GM12872 (cell line): ENCODE measurements at regions not wholly inside any gene's neighbourhood (a gene's known extent, or its start where the extent isn't known, plus 50 kb on each side); places are given as distances from the start of the nearest gene placed in this dataset.

ENCODE experiments used
- TF ChIP-seq, protein P1 (sequence below): IDR thresholded peaks from 3 replicates; pipeline ENCODE4 v1.5.1; 2011; ENCODE audit warnings: low read depth, mild to moderate bottlenecking, low read length, moderate library complexity; ENCODE audit not compliant: insufficient read depth

DNA sequence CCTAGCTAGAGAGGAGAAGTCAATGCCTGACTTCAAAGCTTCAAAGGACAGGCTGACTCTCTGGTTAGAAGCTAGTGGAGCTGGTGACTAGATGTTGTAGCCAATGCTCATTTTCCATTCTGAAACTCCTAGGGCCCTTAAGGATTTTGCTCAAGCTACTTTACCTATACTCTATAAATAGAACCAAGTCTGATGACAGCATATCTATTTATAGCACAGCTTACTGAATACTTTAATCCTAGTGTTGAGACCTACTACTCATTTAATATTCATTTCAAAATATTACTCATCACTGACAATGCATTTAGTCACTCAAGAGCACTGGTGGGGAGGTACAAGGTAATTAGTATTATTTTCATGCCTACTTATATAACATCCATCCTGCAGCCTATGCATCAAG lies 137.2 kb upstream of the PELI2 start:
- TF ChIP-seq, protein P1, sequence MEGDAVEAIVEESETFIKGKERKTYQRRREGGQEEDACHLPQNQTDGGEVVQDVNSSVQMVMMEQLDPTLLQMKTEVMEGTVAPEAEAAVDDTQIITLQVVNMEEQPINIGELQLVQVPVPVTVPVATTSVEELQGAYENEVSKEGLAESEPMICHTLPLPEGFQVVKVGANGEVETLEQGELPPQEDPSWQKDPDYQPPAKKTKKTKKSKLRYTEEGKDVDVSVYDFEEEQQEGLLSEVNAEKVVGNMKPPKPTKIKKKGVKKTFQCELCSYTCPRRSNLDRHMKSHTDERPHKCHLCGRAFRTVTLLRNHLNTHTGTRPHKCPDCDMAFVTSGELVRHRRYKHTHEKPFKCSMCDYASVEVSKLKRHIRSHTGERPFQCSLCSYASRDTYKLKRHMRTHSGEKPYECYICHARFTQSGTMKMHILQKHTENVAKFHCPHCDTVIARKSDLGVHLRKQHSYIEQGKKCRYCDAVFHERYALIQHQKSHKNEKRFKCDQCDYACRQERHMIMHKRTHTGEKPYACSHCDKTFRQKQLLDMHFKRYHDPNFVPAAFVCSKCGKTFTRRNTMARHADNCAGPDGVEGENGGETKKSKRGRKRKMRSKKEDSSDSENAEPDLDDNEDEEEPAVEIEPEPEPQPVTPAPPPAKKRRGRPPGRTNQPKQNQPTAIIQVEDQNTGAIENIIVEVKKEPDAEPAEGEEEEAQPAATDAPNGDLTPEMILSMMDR: no peak

- TF ChIP-seq, protein P1: no peak
These were observed 132.1 kb upstream of the PELI2 start for GRCh38 chr14:55986069-55986468.

DNA sequence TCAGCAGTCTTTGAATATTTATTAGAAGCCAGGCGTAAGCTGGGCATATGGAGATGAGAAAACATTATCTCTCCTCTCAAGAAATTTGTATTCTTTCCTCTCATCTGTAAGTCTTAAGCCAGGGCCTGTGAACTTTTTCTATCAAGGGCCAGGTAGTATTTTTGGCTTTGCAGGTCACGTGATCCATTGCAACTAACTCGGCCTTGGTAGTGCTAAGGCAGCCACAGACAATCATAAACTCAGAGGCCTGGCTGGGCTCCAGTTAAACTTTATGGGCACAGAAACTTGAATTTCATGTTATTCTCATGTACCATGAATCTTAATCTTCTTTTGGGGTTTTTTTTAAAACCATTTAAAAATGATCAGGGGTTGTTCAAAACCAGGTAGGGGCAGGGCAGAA lies 117.4 kb upstream of the PELI2 start:
- TF ChIP-seq, protein P1: no peak

DNA sequence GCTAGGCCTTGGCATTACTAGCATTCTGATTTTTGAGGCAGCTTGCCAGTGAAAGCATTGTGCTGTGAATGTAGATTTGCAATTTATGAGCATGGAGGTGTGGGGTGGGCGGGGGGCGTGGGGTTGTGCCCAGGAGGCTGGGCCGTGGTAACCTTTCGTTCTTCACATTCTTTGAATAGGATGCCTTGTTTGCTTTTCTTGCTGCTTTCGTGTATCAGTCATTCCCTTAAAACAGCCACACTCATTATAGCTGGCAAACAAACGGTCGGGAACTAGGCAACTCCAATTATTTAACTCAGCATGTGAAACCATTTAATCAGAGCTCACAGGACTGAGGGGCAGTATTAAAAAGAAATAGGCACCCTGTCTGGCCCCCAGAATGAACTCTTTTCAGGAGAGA lies 115.9 kb upstream of the PELI2 start:
- TF ChIP-seq, protein P1: no peak

DNA sequence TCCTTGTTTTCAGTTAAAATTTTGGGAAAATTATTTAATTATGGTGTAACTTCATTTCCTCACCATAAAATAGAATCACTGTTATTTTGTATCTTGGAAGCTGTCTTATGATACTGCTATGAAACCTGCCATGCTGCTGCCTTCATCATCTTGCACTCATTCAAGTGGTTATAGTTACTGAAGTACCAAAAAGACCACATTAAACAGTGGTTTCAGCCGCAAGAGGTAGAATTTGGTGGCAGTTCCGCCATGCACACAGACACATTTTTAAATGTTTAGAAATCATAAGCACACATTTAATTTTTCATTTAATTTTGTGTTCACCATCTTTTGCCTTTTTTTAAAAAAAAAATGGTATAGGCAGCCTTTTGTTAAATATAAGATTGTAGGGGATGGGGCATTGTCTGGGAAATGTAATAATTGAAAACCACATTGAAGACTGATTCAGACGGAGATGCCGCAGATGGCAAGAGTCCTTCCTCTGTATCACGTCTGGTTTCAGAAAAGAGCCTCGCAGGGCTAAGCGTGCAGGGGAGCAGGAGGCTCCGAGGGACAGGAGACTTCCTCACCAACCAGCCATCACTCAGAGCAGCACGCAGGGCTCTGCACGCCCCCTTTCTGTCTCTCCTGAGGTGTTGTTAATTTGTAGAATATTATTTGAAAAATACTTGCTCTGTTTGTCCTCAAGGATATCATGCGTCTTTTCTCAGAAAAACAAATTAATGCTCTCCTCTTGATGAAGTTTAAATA lies 115.2 kb upstream of the PELI2 start:
- TF ChIP-seq, protein P1: no peak

- TF ChIP-seq, protein P1: no peak
These were observed 113.9 kb upstream of the PELI2 start for GRCh38 chr14:56004323-56004722.

- TF ChIP-seq, protein P1: no peak
These were observed 113.4 kb upstream of the PELI2 start for GRCh38 chr14:56004786-56005185.
